K562 (cell line): ENCODE measurements at regions not wholly inside any gene's neighbourhood (a gene's known extent, or its start where the extent isn't known, plus 50 kb on each side); places are given as distances from the start of the nearest gene placed in this dataset.

ENCODE experiments used
- CREB5 ChIP-seq: fragments of 250-450 bp; sonication (Bioruptor Pico); IDR thresholded peaks from 2 replicates; pipeline ENCODE4 v1.5.0; 2020; ENCODE audit warnings: mild to moderate bottlenecking
- MTA3 ChIP-seq: fragments of 450-650 bp; formaldehyde crosslinking; IDR thresholded peaks from 2 replicates; pipeline ENCODE4 v1.6.1; 2017; ENCODE audit warnings: mild to moderate bottlenecking, borderline replicate concordance
- MYC ChIP-seq, 2 experiments: fragments of 250-450 bp in 1 of 2; sonication (Bioruptor Pico) in 1 of 2; IDR thresholded peaks; 2 replicates each; pipeline versions ENCODE4 v1.5.1 to v1.6.1; 2012 to 2021; ENCODE audit warnings: low read depth in 2 of 2, borderline replicate concordance in 1 of 2, improper control_type of control experiment in 1 of 2, low read length in 1 of 2, mild to moderate bottlenecking in 1 of 2, moderate library complexity in 1 of 2
- MYNN ChIP-seq, 2 experiments: sonication (generic); formaldehyde crosslinking in 1 of 2; IDR thresholded peaks; 2 replicates each; pipeline versions ENCODE4 v1.5.0 to v1.6.1; 2016 to 2020; ENCODE audit warnings: antibody characterized with exemption in 1 of 2, missing genetic modification reagents in 1 of 2
- RREB1 ChIP-seq: fragments of 250-450 bp; sonication (Bioruptor Pico); IDR thresholded peaks from 2 replicates; pipeline ENCODE4 v1.4.0; 2020
- SAFB ChIP-seq: fragments of 200-400 bp; formaldehyde crosslinking; IDR thresholded peaks from 2 replicates; pipeline ENCODE4 v1.6.1; 2017; ENCODE audit warnings: low read depth, low read length, borderline replicate concordance
- SMARCA5 ChIP-seq: fragments of 450-650 bp; IDR thresholded peaks from 2 replicates; pipeline ENCODE4 v1.6.1; 2016
- ZFX ChIP-seq: sonication (generic); formaldehyde crosslinking; IDR thresholded peaks from 2 replicates; pipeline ENCODE4 v1.8.0; 2022; ENCODE audit warnings: mild to moderate bottlenecking, missing genetic modification reagents, moderate library complexity
- ZNF76 ChIP-seq: fragments of 250-450 bp; sonication (Bioruptor Pico); IDR thresholded peaks from 2 replicates; pipeline ENCODE4 v1.4.0; 2020; ENCODE audit warnings: mild to moderate bottlenecking, moderate library complexity, borderline replicate concordance

GRCh38 chr2:51994123-51994763 is 962.3 kb upstream of the NRXN1 start (continued):
- TF ChIP-seq RREB1 (CRISPR knock-in tag) (no peak), CREB5 (CRISPR knock-in tag) (no peak), MYNN (IDR thresholded peaks at IDR 0.05) (no peak), MYNN (CRISPR knock-in tag; IDR thresholded peaks at IDR 0.05) (no peak), SMARCA5 (no peak), MYC (IDR thresholded peaks at IDR 0.05; ENCODE audit: low read depth, low read length) (no peak), MYC (CRISPR knock-in tag; IDR thresholded peaks at IDR 0.05; ENCODE audit: borderline replicate concordance, low read depth) (no peak), MTA3 (no peak), SAFB (no peak), ZFX (CRISPR knock-in tag) (no peak), ZNF76 (CRISPR knock-in tag) (no peak)
